H1 (cell line): ENCODE measurements at regions not wholly inside any gene's neighbourhood (a gene's known extent, or its start where the extent isn't known, plus 50 kb on each side); places are given as distances from the start of the nearest gene placed in this dataset.

Experiments
- CTCF ChIA-PET: fragments of 300-600 bp; sonication (Branson Sonifier 250); formaldehyde crosslinking; loops from one replicate; lab custom pipeline; 2021; ENCODE audit not compliant: partially characterized antibody; lab: Charles Lee
- POLR2A ChIA-PET: fragments of 300-600 bp; sonication (Branson Sonifier 250); formaldehyde crosslinking; loops from one replicate; lab custom pipeline; 2021; ENCODE audit warnings: inconsistent platforms; ENCODE audit not compliant: partially characterized antibody; lab: Charles Lee
- DNase-seq, 2 experiments: peaks; one replicate each; pipeline versions ENCODE4 v3.0.0 to v3.0.0-alpha.2; 2010 to 2022; ENCODE audit warnings: low spot score in 2 of 2, low read depth in 1 of 2, mixed read lengths in 1 of 2
- FAIRE-seq: peaks from 2 replicates; lab custom pipeline; 2011; peaks lifted over from hg19 to GRCh38; lab: Jason Lieb, UNC
- H2AFZ ChIP-seq: 2 replicates; pipeline ENCODE4 v1.8.1; 2012; ENCODE audit warnings: low read length, inconsistent platforms
- H2AK5ac ChIP-seq: 2 replicates; pipeline ENCODE4 v1.6.1; 2013; ENCODE audit warnings: low read depth, low read length
- H2BK120ac ChIP-seq: replicated peaks from 2 replicates; pipeline ENCODE3; 2013; ENCODE audit warnings: low read depth, low read length, inconsistent platforms
- H2BK12ac ChIP-seq: 2 replicates; pipeline ENCODE4 v1.6.1; 2013; ENCODE audit warnings: low read depth, low read length
- H2BK15ac ChIP-seq: 2 replicates; pipeline ENCODE4 v1.6.1; 2013; ENCODE audit warnings: low read length
- H2BK20ac ChIP-seq: 2 replicates; pipeline ENCODE4 v1.6.1; 2013; ENCODE audit warnings: low read length
- H2BK5ac ChIP-seq: 2 replicates; pipeline ENCODE4 v1.6.1; 2013; ENCODE audit warnings: low read depth, low read length
- H3K14ac ChIP-seq: 2 replicates; pipeline ENCODE4 v1.6.1; 2013; ENCODE audit warnings: inconsistent platforms; ENCODE audit not compliant: insufficient read length
- H3K18ac ChIP-seq: 2 replicates; pipeline ENCODE4 v1.6.1; 2013; ENCODE audit warnings: low read length; ENCODE audit errors: extremely low read depth
- H3K23ac ChIP-seq: 2 replicates; pipeline ENCODE4 v1.6.1; 2013; ENCODE audit warnings: inconsistent platforms; ENCODE audit not compliant: insufficient read length
- H3K23me2 ChIP-seq: 2 replicates; pipeline ENCODE4 v1.6.1; 2013; ENCODE audit warnings: low read depth, low read length
- H3K27ac ChIP-seq: 2 replicates; pipeline ENCODE4 v1.6.1; 2011; ENCODE audit warnings: low read depth, low read length, inconsistent platforms
- H3K27me3 ChIP-seq, 4 experiments: replicated peaks in 1 of 4; 1 replicate in 1 of 4; 2 replicates in 3 of 4; pipeline versions ENCODE4 v1.6.1 to v1.8.1; 2011 to 2013; ENCODE audit warnings: low read length in 3 of 4, mild to moderate bottlenecking in 3 of 4, inconsistent platforms in 2 of 4, mixed read lengths in 2 of 4, moderate library complexity in 1 of 4; ENCODE audit not compliant: control insufficient read depth in 3 of 4, insufficient read depth in 3 of 4; ENCODE audit errors: extremely low read depth in 1 of 4
- H3K36me3 ChIP-seq, 4 experiments: 2 replicates each; pipeline versions ENCODE4 v1.6.1 to v1.8.1; 2011 to 2013; ENCODE audit warnings: mild to moderate bottlenecking in 4 of 4, low read length in 3 of 4, moderate library complexity in 2 of 4, control low read depth in 1 of 4, inconsistent platforms in 1 of 4; ENCODE audit not compliant: insufficient read depth in 4 of 4, control insufficient read depth in 2 of 4
- H3K4ac ChIP-seq: replicated peaks from 2 replicates; pipeline ENCODE3; 2013; ENCODE audit warnings: low read length, low read depth, mixed read lengths, inconsistent platforms; ENCODE audit not compliant: insufficient read length
- H3K4me1 ChIP-seq, 4 experiments: replicated peaks in 1 of 4; 1 replicate in 1 of 4; 2 replicates in 3 of 4; pipeline versions ENCODE4 v1.6.1 to v1.8.1; 2011 to 2013; ENCODE audit warnings: low read length in 3 of 4, inconsistent platforms in 2 of 4, mixed read lengths in 1 of 4; ENCODE audit not compliant: insufficient read depth in 4 of 4, control insufficient read depth in 3 of 4
- H3K4me2 ChIP-seq, 2 experiments: 2 replicates each; pipeline versions ENCODE4 v1.6.1 to v1.8.1; 2011 to 2013; ENCODE audit warnings: low read depth in 2 of 2, low read length in 2 of 2, control low read depth in 1 of 2, inconsistent platforms in 1 of 2, mild to moderate bottlenecking in 1 of 2; ENCODE audit not compliant: insufficient read depth in 1 of 2
- H3K4me3 ChIP-seq, 4 experiments: fragments of 200-600, 300-600 bp in 1 of 4; sonication (generic), shearing (Covaris generic), sonication (Bioruptor Twin) in 1 of 4; 2 replicates each; pipeline versions ENCODE4 v1.5.1 to v1.8.1; 2011 to 2016; ENCODE audit warnings: low read length in 4 of 4, low read depth in 3 of 4, control low read depth in 2 of 4, inconsistent platforms in 2 of 4, mild to moderate bottlenecking in 2 of 4, mixed read lengths in 1 of 4, moderate library complexity in 1 of 4; ENCODE audit not compliant: insufficient read depth in 2 of 4; ENCODE audit errors: extremely low read depth in 1 of 4
- H3K56ac ChIP-seq: replicated peaks from 2 replicates; pipeline ENCODE3; 2013; ENCODE audit warnings: low read depth, mild to moderate bottlenecking, mixed read lengths, low read length, inconsistent platforms; ENCODE audit not compliant: insufficient read length
- H3K79me1 ChIP-seq: 2 replicates; pipeline ENCODE4 v1.6.1; 2013; ENCODE audit warnings: low read depth, low read length, control low read depth
- H3K79me2 ChIP-seq, 2 experiments: 2 replicates each; pipeline versions ENCODE4 v1.6.1 to v1.8.1; 2012 to 2013; ENCODE audit warnings: low read length in 2 of 2, mild to moderate bottlenecking in 2 of 2, inconsistent platforms in 1 of 2; ENCODE audit not compliant: insufficient read depth in 2 of 2, control insufficient read depth in 1 of 2
- H3K9ac ChIP-seq, 4 experiments: replicated peaks in 1 of 4; 1 replicate in 1 of 4; 2 replicates in 3 of 4; pipeline versions ENCODE4 v1.6.1 to v1.8.1; 2011 to 2013; ENCODE audit warnings: low read depth in 3 of 4, low read length in 3 of 4, control low read depth in 2 of 4, mild to moderate bottlenecking in 2 of 4, moderate library complexity in 2 of 4, inconsistent platforms in 1 of 4; ENCODE audit errors: extremely low read depth in 1 of 4
- H3K9me3 ChIP-seq, 2 experiments: 2 replicates each; pipeline versions ENCODE4 v1.6.1 to v1.8.1; 2012 to 2013; ENCODE audit warnings: mild to moderate bottlenecking in 2 of 2, moderate library complexity in 2 of 2, control low read depth in 1 of 2, inconsistent platforms in 1 of 2, low read depth in 1 of 2, low read length in 1 of 2, mixed read lengths in 1 of 2; ENCODE audit not compliant: insufficient read depth in 2 of 2
- H4K20me1 ChIP-seq, 2 experiments: replicated peaks in 1 of 2; 2 replicates each; pipeline versions ENCODE3 to v1.8.1; 2011 to 2013; ENCODE audit warnings: inconsistent platforms in 2 of 2, low read length in 2 of 2, mild to moderate bottlenecking in 1 of 2; ENCODE audit not compliant: insufficient read depth in 2 of 2, control insufficient read depth in 1 of 2
- H4K5ac ChIP-seq: 2 replicates; pipeline ENCODE4 v1.6.1; 2013; ENCODE audit warnings: low read length, low read depth, mixed read lengths, inconsistent platforms; ENCODE audit not compliant: insufficient read length
- H4K8ac ChIP-seq: 2 replicates; pipeline ENCODE4 v1.8.0; 2013; ENCODE audit warnings: mild to moderate bottlenecking, moderate library complexity, low read length, inconsistent platforms; ENCODE audit not compliant: insufficient read depth; ENCODE audit errors: extremely low read depth
- H4K91ac ChIP-seq: replicated peaks from 2 replicates; pipeline ENCODE3; 2013; ENCODE audit warnings: low read length, mixed read lengths, inconsistent platforms; ENCODE audit not compliant: insufficient read length
- CREB1 ChIP-seq: IDR thresholded peaks from 2 replicates; pipeline ENCODE4 v1.6.1; 2012; ENCODE audit warnings: inconsistent platforms
- POLR2AphosphoS5 ChIP-seq: IDR thresholded peaks from 2 replicates; pipeline ENCODE4 v1.6.1; 2011; ENCODE audit warnings: low read depth, low read length
- TCF12 ChIP-seq: IDR thresholded peaks from 2 replicates; pipeline ENCODE4 v1.6.1; 2011; ENCODE audit warnings: low read depth, mild to moderate bottlenecking, low read length
- YY1 ChIP-seq: IDR thresholded peaks from 2 replicates; pipeline ENCODE4 v1.6.1; 2011; ENCODE audit warnings: low read depth, mild to moderate bottlenecking, low read length
- WGBS, 2 experiments: shearing (Covaris generic) in 1 of 2; methylation state at CpG; one replicate each; pipeline versions ENCODE4 v1.1.6 to v1.1.7; 2013 to 2015; ENCODE audit warnings: low lambda C conversion rate in 2 of 2, mixed read lengths in 2 of 2, inconsistent platforms in 1 of 2, low coverage in 1 of 2, missing lambda C conversion rate in 1 of 2; ENCODE audit not compliant: insufficient replicate concordance in 2 of 2, insufficient coverage in 1 of 2, insufficient read length in 1 of 2; ENCODE audit errors: extremely low coverage in 1 of 2, missing lambda C conversion rate in 1 of 2; 5-methylcytosine and 5-hydroxymethylcytosine counted together
- TF ChIP-seq, protein P1 (sequence below): IDR thresholded peaks from 2 replicates; pipeline ENCODE4 v1.6.1; 2012; ENCODE audit warnings: inconsistent platforms

- H2BK120ac ChIP-seq, result no peak overlapping the region
- no peaks in the 10 kb centered on the region for H3K79me2 ChIP-seq
- no peak overlapping the region for H2AK5ac ChIP-seq
- H3K14ac ChIP-seq, result no peak overlapping the region
- H3K23me2 ChIP-seq, result no peaks in the 10 kb centered on the region
- H3K79me1 ChIP-seq, result no peaks in the 10 kb centered on the region
- ChIA-PET POLR2A (no interaction called here), CTCF (no interaction called here)
- H3K4me3 ChIP-seq, result no peak overlapping the region
- H2BK12ac ChIP-seq, result no peak overlapping the region
- no peaks in the 10 kb centered on the region for H3K9me3 ChIP-seq
- no peak overlapping the region for H3K23ac ChIP-seq
- H3K4me1 ChIP-seq, result no peaks in the 10 kb centered on the region
- no peak overlapping the region for H3K27ac ChIP-seq
- no peak overlapping the region for H3K4ac ChIP-seq
- no peaks in the 10 kb centered on the region for H3K27me3 ChIP-seq
- H4K5ac ChIP-seq, result no peak overlapping the region
- H3K18ac ChIP-seq, result no peak overlapping the region
- H3K4me2 ChIP-seq, result no peak overlapping the region
- H2BK20ac ChIP-seq, result no peak overlapping the region
- no peak overlapping the region for H3K9ac ChIP-seq
- WGBS, 2 experiments, result 94% methylated on average over 3 of the region's 3 CpGs; no CpG with 5 or more reads in 1 of the 2 experiments
- no peak overlapping the region for H4K8ac ChIP-seq
- FAIRE-seq (no peak), DNase-seq (no peak)
- no peak overlapping the region for H2BK15ac ChIP-seq
- H3K56ac ChIP-seq, result no peak overlapping the region
- no peak overlapping the region for H2BK5ac ChIP-seq
- no peak for TF ChIP-seq POLR2AphosphoS5
- TF ChIP-seq, protein P1, sequence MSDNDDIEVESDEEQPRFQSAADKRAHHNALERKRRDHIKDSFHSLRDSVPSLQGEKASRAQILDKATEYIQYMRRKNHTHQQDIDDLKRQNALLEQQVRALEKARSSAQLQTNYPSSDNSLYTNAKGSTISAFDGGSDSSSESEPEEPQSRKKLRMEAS, result no peak
- TF ChIP-seq TCF12, result no peak
- TF ChIP-seq CREB1, result no peak
- no peak for TF ChIP-seq YY1
- no peaks in the 10 kb centered on the region for H3K36me3 ChIP-seq
- no peak overlapping the region for H4K91ac ChIP-seq
- no peaks in the 10 kb centered on the region for H4K20me1 ChIP-seq
- no peak overlapping the region for H2AFZ ChIP-seq
Measured at GRCh38 chr5:159629158-159629557, 287.1 kb upstream of the ADRA1B start.
